Heart left ventricle (tissue), 13 donors: ENCODE measurements at regions not wholly inside any gene's neighbourhood (a gene's known extent, or its start where the extent isn't known, plus 50 kb on each side); places are given as distances from the start of the nearest gene placed in this dataset.

Experiments used
- POLR2A ChIP-seq, 2 donors: fragments of 450-650 bp; IDR thresholded peaks; one replicate each; pipeline ENCODE4 v1.6.1; 2017; ENCODE audit warnings: antibody characterized with exemption in 2 of 2, mild to moderate bottlenecking in 2 of 2, moderate library complexity in 2 of 2
- TF ChIP-seq, protein P1 (sequence below), 12 donors: fragments of 200-600 bp; sonication (generic) in 4 of 12; IDR thresholded peaks; one replicate each; pipeline versions ENCODE4 v1.5.0 to v1.8.0; 2018 to 2022; ENCODE audit warnings: antibody characterized with exemption in 12 of 12, mild to moderate bottlenecking in 5 of 12
- donor health status: ischemic (EF 13 %, LVEDD 7.1; RV severe dilation, severe dysfunction).
- donor health status: DM: no; HTN: yes; CAD: no.
- donor health status: DM: no; HTN: no; CAD: no.
- donor health status: ischemic (EF 25% LVEDD 6.9; RV normal size, moderate dysfunction).
- donor health status: ischemic (EF 25% LVEDD 5.7; RV mildly dilated, moderate dysfunction).
- donor health status: ischemic (EF 35%, LVEDD 5.7; RV mildly dilated, moderate dysfunction).
- donor health status: nonischemic (EF 11% LVEDD 7.7; RV severe dilation, severe dysfunction).
- donor health status: DM: yes; HTN: yes; CAD: no.
- donor health status: PGD.
- donor health status: ischemic (EF 29% LVEDD 5.4; RV normal size, mild dysfunction).
- donor health status: nonischemic (EF 23%, LVEDD 6.1; RV moderate dilation, normal function).

DNA sequence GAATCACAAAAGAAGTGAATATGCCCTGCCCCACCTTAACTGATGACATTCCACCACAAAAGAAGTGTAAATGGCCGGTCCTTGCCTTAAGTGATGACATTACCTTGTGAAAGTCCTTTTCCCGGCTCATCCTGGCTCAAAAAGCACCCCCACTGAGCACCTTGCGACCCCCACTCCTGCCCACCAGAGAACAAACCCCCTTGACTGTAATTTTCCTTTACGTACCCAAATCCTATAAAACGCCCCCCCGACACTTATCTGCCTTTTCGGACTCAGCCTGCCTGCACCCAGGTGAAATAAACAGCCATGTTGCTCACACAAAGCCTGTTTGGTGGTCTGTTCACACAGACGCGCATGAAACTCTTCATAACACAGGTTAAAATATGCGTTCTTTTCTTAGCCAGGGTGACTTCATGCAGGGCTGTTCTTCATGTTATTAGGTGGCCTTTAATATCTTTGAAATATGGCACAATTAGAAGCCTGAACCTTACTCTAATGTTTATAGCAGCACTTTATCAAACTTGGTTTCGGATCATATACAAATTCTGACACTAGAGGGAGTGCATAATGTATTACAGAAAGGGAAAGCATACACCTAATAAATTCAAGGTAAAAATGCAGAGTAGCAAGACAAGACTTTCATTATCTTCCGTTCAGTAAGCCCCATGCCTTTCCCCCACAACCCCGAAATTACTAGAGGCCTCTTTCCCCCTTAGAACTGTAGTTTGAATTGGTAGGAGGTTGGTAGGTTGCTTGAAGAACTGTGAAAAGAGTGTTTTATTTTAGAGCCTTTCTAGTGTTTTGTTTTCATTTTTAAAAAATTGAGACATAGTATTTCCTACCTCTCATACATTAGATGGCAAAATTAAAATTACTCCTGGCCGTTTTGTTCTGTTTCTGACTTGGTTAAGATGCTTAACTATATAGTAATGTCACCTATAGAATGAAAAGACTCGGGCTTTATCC is 117.9 kb downstream of the NPY start:
- TF ChIP-seq, protein P1, sequence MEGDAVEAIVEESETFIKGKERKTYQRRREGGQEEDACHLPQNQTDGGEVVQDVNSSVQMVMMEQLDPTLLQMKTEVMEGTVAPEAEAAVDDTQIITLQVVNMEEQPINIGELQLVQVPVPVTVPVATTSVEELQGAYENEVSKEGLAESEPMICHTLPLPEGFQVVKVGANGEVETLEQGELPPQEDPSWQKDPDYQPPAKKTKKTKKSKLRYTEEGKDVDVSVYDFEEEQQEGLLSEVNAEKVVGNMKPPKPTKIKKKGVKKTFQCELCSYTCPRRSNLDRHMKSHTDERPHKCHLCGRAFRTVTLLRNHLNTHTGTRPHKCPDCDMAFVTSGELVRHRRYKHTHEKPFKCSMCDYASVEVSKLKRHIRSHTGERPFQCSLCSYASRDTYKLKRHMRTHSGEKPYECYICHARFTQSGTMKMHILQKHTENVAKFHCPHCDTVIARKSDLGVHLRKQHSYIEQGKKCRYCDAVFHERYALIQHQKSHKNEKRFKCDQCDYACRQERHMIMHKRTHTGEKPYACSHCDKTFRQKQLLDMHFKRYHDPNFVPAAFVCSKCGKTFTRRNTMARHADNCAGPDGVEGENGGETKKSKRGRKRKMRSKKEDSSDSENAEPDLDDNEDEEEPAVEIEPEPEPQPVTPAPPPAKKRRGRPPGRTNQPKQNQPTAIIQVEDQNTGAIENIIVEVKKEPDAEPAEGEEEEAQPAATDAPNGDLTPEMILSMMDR (IDR thresholded peaks at IDR 0.05): peak in 10 of 12 donors; percentile 17 to 53 (median 34)
- no peak for TF ChIP-seq POLR2A (IDR thresholded peaks at IDR 0.05)
